ENCODE measurements at regions not wholly inside any gene's neighbourhood (a gene's known extent, or its start where the extent isn't known, plus 50 kb on each side); places are given as distances from the start of the nearest gene placed in this dataset.

- no peak for DNase-seq (ENCODE audit: low spot score)
These were observed 218.5 kb upstream of the HDAC4 start for GRCh38 chr2:239619369-239619768.

- DNase-seq (ENCODE audit: low spot score) = no peak
These were observed 215.9 kb upstream of the HDAC4 start for GRCh38 chr2:239616729-239617128.

GRCh38 chr2:239612133-239612532 lies 211.3 kb upstream of the HDAC4 start:
- no peak for DNase-seq (ENCODE audit: low spot score)

- DNase-seq (ENCODE audit: low spot score) = no peak
These were observed 210.5 kb upstream of the HDAC4 start for GRCh38 chr2:239611222-239611795.

- no peak for DNase-seq (ENCODE audit: low spot score)
These were observed 209.8 kb upstream of the HDAC4 start for GRCh38 chr2:239610457-239611221.

- no peak for DNase-seq (ENCODE audit: low spot score)
These were observed 208.9 kb upstream of the HDAC4 start for GRCh38 chr2:239609607-239610310.

GRCh38 chr2:239609162-239609561 lies 208.3 kb upstream of the HDAC4 start:
- DNase-seq (ENCODE audit: low spot score) = no peak

GRCh38 chr2:239608723-239609122 lies 207.9 kb upstream of the HDAC4 start:
- DNase-seq (ENCODE audit: low spot score) = no peak

- DNase-seq (ENCODE audit: low spot score) = no peak
These were observed 207.4 kb upstream of the HDAC4 start for GRCh38 chr2:239608260-239608659.

GRCh38 chr2:239607517-239608191 lies 206.8 kb upstream of the HDAC4 start:
- no peak for DNase-seq (ENCODE audit: low spot score)

- DNase-seq (ENCODE audit: low spot score) = no peak
These were observed 206.1 kb upstream of the HDAC4 start for GRCh38 chr2:239606741-239607516.

GRCh38 chr2:239605976-239606375 lies 205.2 kb upstream of the HDAC4 start:
- no peak for DNase-seq (ENCODE audit: low spot score)

- no peak for DNase-seq (ENCODE audit: low spot score)
These were observed 204.6 kb upstream of the HDAC4 start for GRCh38 chr2:239605409-239605808.

- no peak for DNase-seq (ENCODE audit: low spot score)
These were observed 204.0 kb upstream of the HDAC4 start for GRCh38 chr2:239604861-239605260.

GRCh38 chr2:239603411-239604356 lies 202.9 kb upstream of the HDAC4 start:
- DNase-seq (ENCODE audit: low spot score) = no peak

- no peak for DNase-seq (ENCODE audit: low spot score)
These were observed 201.8 kb upstream of the HDAC4 start for GRCh38 chr2:239602290-239603282.

- no peak for DNase-seq (ENCODE audit: low spot score)
These were observed 201.1 kb upstream of the HDAC4 start for GRCh38 chr2:239601880-239602279.

- no peak for DNase-seq (ENCODE audit: low spot score)
These were observed 200.5 kb upstream of the HDAC4 start for GRCh38 chr2:239601201-239601851.

- no peak for DNase-seq (ENCODE audit: low spot score)
These were observed 199.8 kb upstream of the HDAC4 start for GRCh38 chr2:239600650-239601049.

Measured in HuH-7.5 (cell line).